HL-60 (cell line): ENCODE measurements at regions not wholly inside any gene's neighbourhood (a gene's known extent, or its start where the extent isn't known, plus 50 kb on each side); places are given as distances from the start of the nearest gene placed in this dataset.

ENCODE experiments used
- DNase-seq, 2 experiments: peaks; one replicate each; pipeline ENCODE4 v3.0.0-alpha.2; 2010 to 2020; ENCODE audit warnings: low read depth in 1 of 2, low spot score in 1 of 2
- H3K27ac ChIP-seq: fragments of 250-450 bp; sonication (Bioruptor Pico); replicated peaks from 2 replicates; pipeline ENCODE4 v1.5.1; 2020; ENCODE audit warnings: mild to moderate bottlenecking, moderate library complexity
- H3K27me3 ChIP-seq: fragments of 250-450 bp; sonication (Bioruptor Pico); 2 replicates; pipeline ENCODE4 v1.5.1; 2021; ENCODE audit warnings: mild to moderate bottlenecking, moderate library complexity; ENCODE audit not compliant: insufficient read depth, poor library complexity, severe bottlenecking
- H3K4me3 ChIP-seq: replicated peaks from 2 replicates; pipeline ENCODE4 v1.5.1; 2011; ENCODE audit warnings: mild to moderate bottlenecking, control low read depth, low read length; ENCODE audit not compliant: insufficient read depth
- GABPA ChIP-seq: IDR thresholded peaks from 2 replicates; pipeline ENCODE4 v1.6.1; 2012; ENCODE audit warnings: low read depth
- POLR2AphosphoS5 ChIP-seq: IDR thresholded peaks from 2 replicates; pipeline ENCODE4 v1.6.1; 2012; ENCODE audit warnings: low read depth
- SPI1 ChIP-seq: IDR thresholded peaks from 2 replicates; pipeline ENCODE4 v1.6.1; 2012; ENCODE audit warnings: low read depth, mild to moderate bottlenecking, borderline replicate concordance
- TF ChIP-seq, protein P1 (sequence below): IDR thresholded peaks from 2 replicates; pipeline ENCODE4 v1.6.1; 2012; ENCODE audit warnings: low read depth; ENCODE audit not compliant: insufficient replicate concordance
- TF ChIP-seq, protein P2 (sequence below): IDR thresholded peaks from one replicate; pipeline ENCODE4 v1.5.1; 2011; ENCODE audit warnings: low read length, control low read depth, inconsistent platforms; ENCODE audit not compliant: insufficient read depth

DNA sequence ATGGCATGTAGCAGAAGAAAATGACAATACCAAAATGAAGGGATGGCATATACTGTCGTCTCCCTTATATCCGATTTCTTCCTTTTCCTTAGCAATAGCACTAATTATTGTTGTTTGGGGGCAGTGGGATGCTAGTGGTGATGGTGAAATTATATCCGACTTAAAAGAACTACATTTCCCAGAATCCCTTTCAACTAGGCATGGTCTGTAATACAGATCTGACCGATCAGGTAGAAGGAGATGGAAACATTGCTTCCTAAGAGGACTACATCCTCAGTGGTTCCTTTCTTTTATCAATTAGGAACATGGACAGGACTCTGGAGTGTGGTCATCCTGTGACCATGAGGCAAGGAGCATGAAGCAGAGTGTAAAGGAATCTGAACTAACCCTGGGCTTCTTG, 532.6 kb downstream of the CBLN4 start:
- no peak for DNase-seq
- Histone ChIP-seq H3K4me3 (no peak overlapping the region), H3K27ac (no peak overlapping the region), H3K27me3 (no peaks in the 10 kb centered on the region)
- TF ChIP-seq POLR2AphosphoS5 (no peak), GABPA (no peak), SPI1 (no peak)
- TF ChIP-seq, protein P1, sequence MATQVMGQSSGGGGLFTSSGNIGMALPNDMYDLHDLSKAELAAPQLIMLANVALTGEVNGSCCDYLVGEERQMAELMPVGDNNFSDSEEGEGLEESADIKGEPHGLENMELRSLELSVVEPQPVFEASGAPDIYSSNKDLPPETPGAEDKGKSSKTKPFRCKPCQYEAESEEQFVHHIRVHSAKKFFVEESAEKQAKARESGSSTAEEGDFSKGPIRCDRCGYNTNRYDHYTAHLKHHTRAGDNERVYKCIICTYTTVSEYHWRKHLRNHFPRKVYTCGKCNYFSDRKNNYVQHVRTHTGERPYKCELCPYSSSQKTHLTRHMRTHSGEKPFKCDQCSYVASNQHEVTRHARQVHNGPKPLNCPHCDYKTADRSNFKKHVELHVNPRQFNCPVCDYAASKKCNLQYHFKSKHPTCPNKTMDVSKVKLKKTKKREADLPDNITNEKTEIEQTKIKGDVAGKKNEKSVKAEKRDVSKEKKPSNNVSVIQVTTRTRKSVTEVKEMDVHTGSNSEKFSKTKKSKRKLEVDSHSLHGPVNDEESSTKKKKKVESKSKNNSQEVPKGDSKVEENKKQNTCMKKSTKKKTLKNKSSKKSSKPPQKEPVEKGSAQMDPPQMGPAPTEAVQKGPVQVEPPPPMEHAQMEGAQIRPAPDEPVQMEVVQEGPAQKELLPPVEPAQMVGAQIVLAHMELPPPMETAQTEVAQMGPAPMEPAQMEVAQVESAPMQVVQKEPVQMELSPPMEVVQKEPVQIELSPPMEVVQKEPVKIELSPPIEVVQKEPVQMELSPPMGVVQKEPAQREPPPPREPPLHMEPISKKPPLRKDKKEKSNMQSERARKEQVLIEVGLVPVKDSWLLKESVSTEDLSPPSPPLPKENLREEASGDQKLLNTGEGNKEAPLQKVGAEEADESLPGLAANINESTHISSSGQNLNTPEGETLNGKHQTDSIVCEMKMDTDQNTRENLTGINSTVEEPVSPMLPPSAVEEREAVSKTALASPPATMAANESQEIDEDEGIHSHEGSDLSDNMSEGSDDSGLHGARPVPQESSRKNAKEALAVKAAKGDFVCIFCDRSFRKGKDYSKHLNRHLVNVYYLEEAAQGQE: no peak
- TF ChIP-seq, protein P2, sequence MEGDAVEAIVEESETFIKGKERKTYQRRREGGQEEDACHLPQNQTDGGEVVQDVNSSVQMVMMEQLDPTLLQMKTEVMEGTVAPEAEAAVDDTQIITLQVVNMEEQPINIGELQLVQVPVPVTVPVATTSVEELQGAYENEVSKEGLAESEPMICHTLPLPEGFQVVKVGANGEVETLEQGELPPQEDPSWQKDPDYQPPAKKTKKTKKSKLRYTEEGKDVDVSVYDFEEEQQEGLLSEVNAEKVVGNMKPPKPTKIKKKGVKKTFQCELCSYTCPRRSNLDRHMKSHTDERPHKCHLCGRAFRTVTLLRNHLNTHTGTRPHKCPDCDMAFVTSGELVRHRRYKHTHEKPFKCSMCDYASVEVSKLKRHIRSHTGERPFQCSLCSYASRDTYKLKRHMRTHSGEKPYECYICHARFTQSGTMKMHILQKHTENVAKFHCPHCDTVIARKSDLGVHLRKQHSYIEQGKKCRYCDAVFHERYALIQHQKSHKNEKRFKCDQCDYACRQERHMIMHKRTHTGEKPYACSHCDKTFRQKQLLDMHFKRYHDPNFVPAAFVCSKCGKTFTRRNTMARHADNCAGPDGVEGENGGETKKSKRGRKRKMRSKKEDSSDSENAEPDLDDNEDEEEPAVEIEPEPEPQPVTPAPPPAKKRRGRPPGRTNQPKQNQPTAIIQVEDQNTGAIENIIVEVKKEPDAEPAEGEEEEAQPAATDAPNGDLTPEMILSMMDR: no peak

DNA sequence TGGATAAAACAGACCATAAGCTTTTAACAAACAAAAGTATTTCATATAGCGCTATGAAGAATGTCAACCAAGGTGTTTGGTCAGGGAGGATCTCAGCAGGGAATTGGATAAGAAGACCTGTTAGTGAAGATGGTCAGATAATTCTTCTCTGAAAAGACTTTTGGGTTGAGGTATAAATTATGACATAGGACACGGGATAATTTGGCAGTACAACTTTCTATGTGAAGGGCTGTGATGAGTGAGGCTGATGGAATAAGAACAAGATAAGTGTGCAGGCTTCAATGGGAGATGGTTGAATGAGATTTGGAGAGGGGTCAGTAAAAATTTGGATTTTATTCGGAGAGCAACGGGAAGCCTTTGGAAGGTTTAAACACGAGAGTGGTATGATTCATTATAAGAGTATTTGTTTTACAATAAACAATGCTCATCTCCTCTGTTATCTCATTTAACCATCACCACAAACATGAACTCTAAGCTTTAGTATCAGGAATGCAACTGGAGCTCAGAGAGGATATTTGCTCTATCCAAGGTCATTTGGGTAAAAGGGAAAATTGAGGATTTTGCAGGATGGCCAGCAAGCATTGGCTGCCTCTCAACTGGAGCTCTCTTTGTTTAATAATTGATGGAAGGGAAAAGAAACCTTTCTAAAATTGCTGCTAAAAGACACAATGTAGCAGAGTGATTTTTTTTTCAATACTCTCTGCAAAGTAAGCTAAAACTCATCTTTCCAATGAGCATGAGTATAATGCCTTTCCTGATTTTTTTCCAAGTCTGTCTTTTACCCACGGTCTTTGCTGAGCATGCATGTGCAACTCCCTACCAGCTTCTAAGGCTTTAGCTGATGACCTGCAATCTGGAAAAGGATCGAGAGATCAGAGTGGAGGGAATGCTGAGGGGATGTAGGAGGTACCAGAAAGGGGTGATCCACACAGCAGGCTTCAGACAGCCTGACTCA, 534.0 kb downstream of the CBLN4 start:
- DNase-seq: no peak
- Histone ChIP-seq H3K27me3 (no peaks in the 10 kb centered on the region), H3K27ac (no peak overlapping the region), H3K4me3 (no peak overlapping the region)
- TF ChIP-seq, protein P2: no peak
- TF ChIP-seq GABPA: no peak

DNA sequence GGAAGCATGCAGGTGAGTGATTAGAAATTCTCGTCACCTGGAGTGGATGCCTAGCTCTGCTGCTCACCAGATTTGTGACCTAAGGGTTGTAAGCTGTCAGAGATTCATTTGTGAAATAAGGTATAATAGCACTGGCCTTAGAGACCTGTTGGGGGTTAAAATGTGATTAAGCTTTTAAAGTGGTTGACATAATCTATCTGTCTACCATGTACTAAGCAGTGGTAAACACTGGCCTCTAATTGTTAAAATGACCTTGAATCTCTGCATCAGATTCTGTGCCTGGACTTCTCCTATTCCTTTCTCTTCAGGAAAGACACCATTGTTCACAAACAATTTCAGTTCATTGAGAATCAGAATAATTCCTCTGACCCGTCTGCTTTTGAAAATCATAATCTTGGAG, 536.2 kb downstream of the CBLN4 start:
- Histone ChIP-seq H3K27me3 (no peaks in the 10 kb centered on the region), H3K27ac (no peak overlapping the region), H3K4me3 (no peak overlapping the region)
- DNase-seq: no peak
- no peak for TF ChIP-seq SPI1
- TF ChIP-seq POLR2AphosphoS5: no peak
- TF ChIP-seq, protein P2: no peak
- TF ChIP-seq, protein P1: no peak

DNA sequence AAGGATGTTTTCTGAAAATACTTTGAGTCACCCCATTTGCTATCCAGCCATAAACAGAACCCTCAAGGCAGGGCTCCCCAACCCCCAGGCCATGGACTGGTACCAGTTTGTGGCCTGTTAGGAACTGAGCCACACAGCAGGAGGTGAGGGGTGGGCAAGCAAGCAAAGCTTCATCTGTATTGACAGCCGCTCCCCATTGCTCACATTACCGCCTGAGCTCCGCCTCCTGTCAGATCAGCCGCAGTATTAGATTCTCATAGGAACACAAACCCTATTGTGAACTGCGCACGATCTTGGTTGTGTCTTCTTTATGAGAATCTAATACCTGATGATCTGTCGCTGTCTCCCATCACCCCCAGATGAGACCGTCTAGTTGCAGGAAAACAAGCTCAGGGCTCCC, 543.8 kb downstream of the CBLN4 start:
- H3K27ac ChIP-seq: no peak overlapping the region
- no peak for DNase-seq
- H3K27me3 ChIP-seq: no peaks in the 10 kb centered on the region
- no peak overlapping the region for H3K4me3 ChIP-seq
- no peak for TF ChIP-seq POLR2AphosphoS5
- TF ChIP-seq, protein P1: no peak
- TF ChIP-seq, protein P2: no peak
- TF ChIP-seq SPI1: no peak
